Activated CD8-positive, alpha-beta memory T cell treated with anti-CD3 and anti-CD28 coated beads, Interleukin-2, amount 50 U/mL, for 24 hours (primary cell): ENCODE measurements at regions not wholly inside any gene's neighbourhood (a gene's known extent, or its start where the extent isn't known, plus 50 kb on each side); places are given as distances from the start of the nearest gene placed in this dataset.

ENCODE experiments used
- DNase-seq: peaks from one replicate; pipeline ENCODE4 v3.0.0-alpha.2; 2020; ENCODE audit errors: extremely low read depth

- DNase-seq, result no peak
These were observed 50.8 kb upstream of the GADL1 start for GRCh38 chr3:30945291-30945690.

- DNase-seq, result no peak
These were observed 54.0 kb upstream of the GADL1 start for GRCh38 chr3:30948426-30948825.

- DNase-seq, result no peak
These were observed 57.4 kb upstream of the GADL1 start for GRCh38 chr3:30951826-30952225.

- no peak for DNase-seq
These were observed 58.3 kb upstream of the GADL1 start for GRCh38 chr3:30952786-30953185.

GRCh38 chr3:30954426-30954825 is 60.0 kb upstream of the GADL1 start:
- no peak for DNase-seq

- no peak for DNase-seq
These were observed 67.6 kb upstream of the GADL1 start for GRCh38 chr3:30962084-30962483.

GRCh38 chr3:30962493-30962892 is 68.0 kb upstream of the GADL1 start:
- DNase-seq, result no peak

GRCh38 chr3:30963223-30963722 is 68.8 kb upstream of the GADL1 start:
- no peak for DNase-seq

- DNase-seq, result no peak
These were observed 70.2 kb upstream of the GADL1 start for GRCh38 chr3:30964612-30965011.

GRCh38 chr3:30966896-30967295 is 72.4 kb upstream of the GADL1 start:
- no peak for DNase-seq

GRCh38 chr3:30970183-30970582 is 75.7 kb upstream of the GADL1 start:
- no peak for DNase-seq

GRCh38 chr3:30972449-30972848 is 78.0 kb upstream of the GADL1 start:
- DNase-seq, result no peak

- DNase-seq, result no peak
These were observed 79.6 kb upstream of the GADL1 start for GRCh38 chr3:30974071-30974470.

- no peak for DNase-seq
These were observed 83.1 kb upstream of the GADL1 start for GRCh38 chr3:30977592-30977991.

GRCh38 chr3:30980993-30981392 is 86.5 kb upstream of the GADL1 start:
- DNase-seq, result no peak

GRCh38 chr3:30982416-30983075 is 88.1 kb upstream of the GADL1 start:
- no peak for DNase-seq

- no peak for DNase-seq
These were observed 90.6 kb upstream of the GADL1 start for GRCh38 chr3:30984855-30985749.

- no peak for DNase-seq
These were observed 92.1 kb upstream of the GADL1 start for GRCh38 chr3:30986551-30986950.

GRCh38 chr3:30988769-30989168 is 94.3 kb upstream of the GADL1 start:
- no peak for DNase-seq

- DNase-seq, result no peak
These were observed 95.0 kb upstream of the GADL1 start for GRCh38 chr3:30989276-30990030.

GRCh38 chr3:30996467-30996866 is 102.0 kb upstream of the GADL1 start:
- DNase-seq, result no peak

- DNase-seq, result no peak
These were observed 108.3 kb upstream of the GADL1 start for GRCh38 chr3:31002730-31003129.
